ENCODE measurements at regions not wholly inside any gene's neighbourhood (a gene's known extent, or its start where the extent isn't known, plus 50 kb on each side); places are given as distances from the start of the nearest gene placed in this dataset.
"Not testable (repeated sequence)": the region's sequence is repeated elsewhere in the genome, so short reads cannot be mapped to it uniquely, and the experiment has no call there.

DNA sequence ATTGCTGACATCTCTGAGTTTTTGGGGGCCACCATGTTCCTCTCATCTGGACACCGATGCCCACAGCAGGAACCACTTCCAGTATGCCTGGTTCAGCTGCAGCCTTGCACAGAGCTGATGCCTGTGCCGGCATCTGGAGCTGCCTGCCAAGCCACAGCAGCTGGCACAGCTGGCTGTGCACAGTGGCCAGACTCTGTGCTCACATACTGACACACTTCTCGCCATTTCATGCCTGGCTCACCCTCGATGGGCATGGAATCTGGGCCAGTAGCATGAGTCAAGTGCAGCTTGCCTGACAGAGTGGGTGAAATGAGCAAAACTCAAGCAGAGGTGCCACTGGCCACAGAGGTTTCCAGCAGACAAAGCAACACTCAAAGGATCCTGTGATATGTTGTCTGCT lies 863.4 kb downstream of the DNAH5 start:
- Histone ChIP-seq H3K27ac (ENCODE audit: low read depth, low read length) (no peak overlapping the region), H3K9me3 (ENCODE audit: control insufficient read depth, insufficient read depth, low read depth, low read length) (peaks cover 5% of the 10 kb centered on the region; the same call in 1 of the 2 replicates), H3K4me1 (ENCODE audit: control insufficient read depth, insufficient read depth, low read length) (no peaks in the 10 kb centered on the region), H3K9ac (ENCODE audit: low read length) (no peak overlapping the region), H3K4me3 (ENCODE audit: low read depth, low read length) (no peak overlapping the region), H3K36me3 (ENCODE audit: control insufficient read depth, insufficient read depth, low read length) (no peaks in the 10 kb centered on the region), H3K27me3 (ENCODE audit: control insufficient read depth, insufficient read depth, low read length) (no peaks in the 10 kb centered on the region)

DNA sequence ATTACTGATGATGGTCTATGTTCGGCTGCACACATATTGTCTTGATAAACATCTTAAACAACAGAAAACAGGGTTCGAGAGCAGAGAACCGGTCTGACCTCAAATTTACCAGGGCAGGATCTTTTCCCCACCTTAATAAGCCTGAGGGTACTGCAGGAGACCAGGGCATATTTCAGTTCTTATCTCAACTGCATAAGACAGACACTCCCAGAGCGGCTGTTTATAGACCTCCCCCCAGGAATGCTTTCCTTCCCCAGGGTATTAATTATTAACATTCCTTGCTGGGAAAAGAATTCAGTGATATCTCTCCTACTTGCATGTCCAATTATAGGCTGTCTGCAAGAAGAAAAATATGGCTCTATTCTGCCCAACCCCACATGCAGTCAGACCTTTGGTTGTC lies 871.6 kb downstream of the DNAH5 start:
- not testable (repeated sequence) for H3K27me3 ChIP-seq (ENCODE audit: control insufficient read depth, insufficient read depth, low read length); H3K4me3 ChIP-seq (ENCODE audit: low read depth, low read length); H3K4me1 ChIP-seq (ENCODE audit: control insufficient read depth, insufficient read depth, low read length); H3K36me3 ChIP-seq (ENCODE audit: control insufficient read depth, insufficient read depth, low read length); H3K9ac ChIP-seq (ENCODE audit: low read length); H3K27ac ChIP-seq (ENCODE audit: low read depth, low read length)
- peaks cover 43% of the 10 kb centered on the region for H3K9me3 ChIP-seq (ENCODE audit: control insufficient read depth, insufficient read depth, low read depth, low read length)

DNA sequence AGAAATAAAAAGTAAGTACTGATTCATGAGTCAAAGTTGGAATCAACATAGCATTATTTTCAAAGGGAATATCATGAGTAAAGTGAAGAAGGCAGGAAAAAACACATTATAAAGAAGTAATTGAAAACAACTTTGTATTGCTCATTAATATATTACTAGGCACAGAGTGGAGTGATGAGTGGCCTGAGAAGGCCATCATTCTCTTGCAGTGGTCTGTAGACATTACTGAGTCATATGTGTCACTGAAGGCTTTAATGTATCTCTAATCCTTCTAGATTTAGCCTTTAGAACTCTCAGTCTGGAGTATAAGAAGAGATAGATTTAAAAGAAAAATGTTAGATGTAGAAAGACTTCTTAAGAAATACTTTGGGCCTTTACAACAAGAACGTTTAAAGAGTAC lies 881.4 kb downstream of the DNAH5 start:
- Histone ChIP-seq H3K9ac (ENCODE audit: low read length) (no peak overlapping the region), H3K4me1 (ENCODE audit: control insufficient read depth, insufficient read depth, low read length) (no peaks in the 10 kb centered on the region; the same call in 1 of the 2 replicates), H3K27ac (ENCODE audit: low read depth, low read length) (no peak overlapping the region), H3K27me3 (ENCODE audit: control insufficient read depth, insufficient read depth, low read length) (no peaks in the 10 kb centered on the region), H3K9me3 (ENCODE audit: control insufficient read depth, insufficient read depth, low read depth, low read length) (no peaks in the 10 kb centered on the region), H3K4me3 (ENCODE audit: low read depth, low read length) (no peak overlapping the region), H3K36me3 (ENCODE audit: control insufficient read depth, insufficient read depth, low read length) (no peaks in the 10 kb centered on the region)

DNA sequence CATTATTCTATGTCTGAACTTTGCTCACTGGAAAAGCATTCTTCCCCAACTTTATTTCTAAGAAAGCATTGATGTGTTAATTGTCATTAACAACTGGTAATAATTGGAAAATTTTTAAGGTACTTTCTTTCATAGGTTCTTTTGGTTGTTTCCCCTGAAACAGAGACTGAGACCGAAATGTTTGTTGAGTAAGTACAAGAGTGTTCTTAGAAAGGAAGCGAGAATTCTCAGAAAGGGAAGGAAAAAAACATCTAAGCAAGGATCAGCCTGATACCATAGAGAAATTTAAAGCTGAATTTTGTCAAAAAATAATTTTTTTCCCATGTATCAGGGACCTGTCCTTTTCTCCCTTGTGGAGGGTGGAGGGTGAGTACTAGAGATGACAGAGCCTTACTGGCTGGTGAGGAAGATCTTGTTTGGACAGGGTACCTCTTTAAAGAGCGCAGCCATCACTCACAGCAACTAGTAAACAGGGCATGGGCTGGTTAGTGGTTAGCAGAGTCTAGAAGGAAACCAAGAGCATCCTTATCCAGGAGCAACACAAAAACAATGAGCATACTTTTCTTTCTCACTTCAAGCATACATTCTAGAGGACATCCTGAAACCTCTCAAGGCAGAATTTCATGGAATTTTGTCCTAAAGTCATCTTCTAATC lies 898.5 kb downstream of the DNAH5 start:
- H3K9ac ChIP-seq (ENCODE audit: low read length): no peak overlapping the region
- H3K4me3 ChIP-seq (ENCODE audit: low read depth, low read length): no peak overlapping the region
- H3K27me3 ChIP-seq (ENCODE audit: control insufficient read depth, insufficient read depth, low read length): no peaks in the 10 kb centered on the region
- no peaks in the 10 kb centered on the region; the same call in 1 of the 2 replicates for H3K4me1 ChIP-seq (ENCODE audit: control insufficient read depth, insufficient read depth, low read length)
- no peaks in the 10 kb centered on the region for H3K36me3 ChIP-seq (ENCODE audit: control insufficient read depth, insufficient read depth, low read length)
- H3K27ac ChIP-seq (ENCODE audit: low read depth, low read length): no peak overlapping the region
- no peaks in the 10 kb centered on the region for H3K9me3 ChIP-seq (ENCODE audit: control insufficient read depth, insufficient read depth, low read depth, low read length)

GRCh38 chr5:13034061-13034460 lies 910.4 kb downstream of the DNAH5 start:
- no peaks in the 10 kb centered on the region for H3K27me3 ChIP-seq (ENCODE audit: control insufficient read depth, insufficient read depth, low read length)
- H3K9me3 ChIP-seq (ENCODE audit: control insufficient read depth, insufficient read depth, low read depth, low read length): no peaks in the 10 kb centered on the region
- no peak overlapping the region for H3K27ac ChIP-seq (ENCODE audit: low read depth, low read length)
- no peaks in the 10 kb centered on the region for H3K36me3 ChIP-seq (ENCODE audit: control insufficient read depth, insufficient read depth, low read length)
- no peak overlapping the region for H3K9ac ChIP-seq (ENCODE audit: low read length)
- H3K4me1 ChIP-seq (ENCODE audit: control insufficient read depth, insufficient read depth, low read length): no peaks in the 10 kb centered on the region
- no peak overlapping the region for H3K4me3 ChIP-seq (ENCODE audit: low read depth, low read length)

GRCh38 chr5:13029211-13029610 lies 915.3 kb downstream of the DNAH5 start:
- Histone ChIP-seq H3K4me1 (ENCODE audit: control insufficient read depth, insufficient read depth, low read length) (no peaks in the 10 kb centered on the region), H3K4me3 (ENCODE audit: low read depth, low read length) (no peak overlapping the region), H3K36me3 (ENCODE audit: control insufficient read depth, insufficient read depth, low read length) (no peaks in the 10 kb centered on the region), H3K27ac (ENCODE audit: low read depth, low read length) (no peak overlapping the region), H3K9me3 (ENCODE audit: control insufficient read depth, insufficient read depth, low read depth, low read length) (no peaks in the 10 kb centered on the region), H3K27me3 (ENCODE audit: control insufficient read depth, insufficient read depth, low read length) (no peaks in the 10 kb centered on the region), H3K9ac (ENCODE audit: low read length) (no peak overlapping the region)

DNA sequence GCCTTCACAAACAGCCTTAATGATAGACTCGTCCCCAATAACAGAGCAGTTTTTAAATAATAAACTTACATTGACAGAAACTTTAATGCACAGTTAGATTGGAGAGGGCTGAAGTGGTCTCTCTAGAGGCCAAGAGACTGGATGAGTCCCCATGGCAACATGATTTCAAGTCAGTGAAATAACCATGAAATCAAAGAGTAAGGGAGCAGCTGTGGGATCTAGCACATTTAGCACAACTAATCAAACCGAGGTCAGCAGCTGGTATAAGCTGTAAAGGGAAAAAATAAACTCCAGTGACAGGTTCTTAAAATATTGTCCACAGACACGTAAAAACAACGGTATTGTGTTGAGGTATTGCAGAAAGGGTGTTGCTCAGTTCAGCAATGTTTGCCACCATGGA lies 916.6 kb downstream of the DNAH5 start:
- no peaks in the 10 kb centered on the region for H3K27me3 ChIP-seq (ENCODE audit: control insufficient read depth, insufficient read depth, low read length)

DNA sequence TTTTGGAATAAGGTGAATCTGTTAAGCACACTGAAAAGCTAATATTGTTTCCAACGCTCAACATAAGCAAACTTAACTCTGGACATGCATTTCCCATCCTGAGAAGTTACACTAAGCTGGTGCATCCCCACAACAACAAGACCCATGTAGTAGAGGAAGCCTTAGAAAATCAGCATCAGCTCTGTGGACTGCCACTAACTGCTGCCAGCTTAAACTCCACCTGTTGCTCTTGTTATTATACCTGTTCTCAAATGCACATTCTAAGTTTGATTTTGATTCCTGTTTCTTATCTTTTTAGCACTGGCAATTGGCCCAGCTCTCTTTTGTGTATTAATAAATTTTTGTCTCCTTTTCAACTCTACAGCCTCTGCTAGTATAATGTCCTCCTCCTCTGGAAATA lies 924.8 kb downstream of the DNAH5 start:
- Histone ChIP-seq H3K4me3 (ENCODE audit: low read depth, low read length) (no peak overlapping the region), H3K27me3 (ENCODE audit: control insufficient read depth, insufficient read depth, low read length) (no peaks in the 10 kb centered on the region), H3K9ac (ENCODE audit: low read length) (no peak overlapping the region), H3K36me3 (ENCODE audit: control insufficient read depth, insufficient read depth, low read length) (no peaks in the 10 kb centered on the region), H3K9me3 (ENCODE audit: control insufficient read depth, insufficient read depth, low read depth, low read length) (no peaks in the 10 kb centered on the region), H3K4me1 (ENCODE audit: control insufficient read depth, insufficient read depth, low read length) (no peaks in the 10 kb centered on the region), H3K27ac (ENCODE audit: low read depth, low read length) (no peak overlapping the region)

More for the DNA sequence above, 916.6 kb downstream of the DNAH5 start:
- Histone ChIP-seq H3K9ac (ENCODE audit: low read length) (no peak overlapping the region), H3K4me1 (ENCODE audit: control insufficient read depth, insufficient read depth, low read length) (no peaks in the 10 kb centered on the region), H3K27ac (ENCODE audit: low read depth, low read length) (no peak overlapping the region), H3K9me3 (ENCODE audit: control insufficient read depth, insufficient read depth, low read depth, low read length) (no peaks in the 10 kb centered on the region), H3K36me3 (ENCODE audit: control insufficient read depth, insufficient read depth, low read length) (no peaks in the 10 kb centered on the region), H3K4me3 (ENCODE audit: low read depth, low read length) (no peak overlapping the region)

DNA sequence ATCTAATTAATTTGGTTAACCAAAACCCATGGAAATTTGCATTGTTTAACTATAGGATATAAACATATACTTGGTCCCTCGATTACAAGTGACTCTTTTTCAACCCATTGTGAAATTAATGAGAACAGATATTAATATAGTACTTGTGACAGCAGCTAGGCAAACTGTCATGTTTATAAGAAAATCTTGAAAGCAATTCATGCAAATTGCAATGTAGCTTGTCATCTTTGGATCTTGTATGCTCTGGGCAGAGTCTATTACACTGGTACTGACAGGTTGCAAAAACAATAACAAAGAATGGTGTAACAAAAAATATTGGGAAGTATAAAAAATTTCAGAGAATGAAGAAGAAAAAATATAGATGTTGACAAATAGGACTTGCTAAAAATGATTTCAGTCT lies 941.0 kb downstream of the DNAH5 start:
- H3K9ac ChIP-seq (ENCODE audit: low read length): no peak overlapping the region
- no peaks in the 10 kb centered on the region for H3K36me3 ChIP-seq (ENCODE audit: control insufficient read depth, insufficient read depth, low read length)
- H3K9me3 ChIP-seq (ENCODE audit: control insufficient read depth, insufficient read depth, low read depth, low read length): no peaks in the 10 kb centered on the region
- no peaks in the 10 kb centered on the region for H3K4me1 ChIP-seq (ENCODE audit: control insufficient read depth, insufficient read depth, low read length)
- H3K27me3 ChIP-seq (ENCODE audit: control insufficient read depth, insufficient read depth, low read length): no peaks in the 10 kb centered on the region
- no peak overlapping the region for H3K4me3 ChIP-seq (ENCODE audit: low read depth, low read length)
- no peak overlapping the region for H3K27ac ChIP-seq (ENCODE audit: low read depth, low read length)

- H3K4me1 ChIP-seq (ENCODE audit: control insufficient read depth, insufficient read depth, low read length): no peaks in the 10 kb centered on the region
- no peaks in the 10 kb centered on the region for H3K27me3 ChIP-seq (ENCODE audit: control insufficient read depth, insufficient read depth, low read length)
- H3K27ac ChIP-seq (ENCODE audit: low read depth, low read length): no peak overlapping the region
- no peak overlapping the region for H3K4me3 ChIP-seq (ENCODE audit: low read depth, low read length)
- no peak overlapping the region for H3K9ac ChIP-seq (ENCODE audit: low read length)
- no peaks in the 10 kb centered on the region for H3K9me3 ChIP-seq (ENCODE audit: control insufficient read depth, insufficient read depth, low read depth, low read length)
- no peaks in the 10 kb centered on the region for H3K36me3 ChIP-seq (ENCODE audit: control insufficient read depth, insufficient read depth, low read length)
Measured at GRCh38 chr5:12999667-13000066, 944.8 kb downstream of the DNAH5 start.

DNA sequence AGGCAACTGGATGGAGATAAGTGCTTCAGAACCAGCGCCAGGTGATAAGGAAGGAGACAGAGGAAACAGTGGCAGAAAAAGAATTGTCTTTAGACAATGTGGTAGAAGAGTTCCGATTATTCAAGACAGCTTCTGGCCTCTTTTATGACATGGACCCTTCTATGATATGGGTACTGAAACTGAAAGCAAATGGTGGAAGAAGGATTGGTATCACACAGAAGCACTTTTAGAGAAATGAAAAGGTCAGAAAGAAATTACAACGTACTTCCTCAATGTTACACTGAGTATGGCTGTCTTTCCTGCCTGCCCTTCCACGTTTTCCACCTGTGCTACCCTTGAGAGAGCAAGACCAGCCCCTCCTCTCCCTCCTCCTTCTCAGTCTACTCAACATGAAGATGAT lies 959.3 kb downstream of the DNAH5 start:
- H3K9ac ChIP-seq (ENCODE audit: low read length): no peak overlapping the region
- no peaks in the 10 kb centered on the region for H3K9me3 ChIP-seq (ENCODE audit: control insufficient read depth, insufficient read depth, low read depth, low read length)
- H3K4me1 ChIP-seq (ENCODE audit: control insufficient read depth, insufficient read depth, low read length): no peaks in the 10 kb centered on the region
- H3K27me3 ChIP-seq (ENCODE audit: control insufficient read depth, insufficient read depth, low read length): no peaks in the 10 kb centered on the region
- H3K36me3 ChIP-seq (ENCODE audit: control insufficient read depth, insufficient read depth, low read length): no peaks in the 10 kb centered on the region
- no peak overlapping the region for H3K27ac ChIP-seq (ENCODE audit: low read depth, low read length)
- H3K4me3 ChIP-seq (ENCODE audit: low read depth, low read length): no peak overlapping the region

GRCh38 chr5:12974856-12975255 lies 969.6 kb downstream of the DNAH5 start:
- no peak overlapping the region for H3K4me3 ChIP-seq (ENCODE audit: low read depth, low read length)
- no peaks in the 10 kb centered on the region for H3K36me3 ChIP-seq (ENCODE audit: control insufficient read depth, insufficient read depth, low read length)
- H3K9ac ChIP-seq (ENCODE audit: low read length): no peak overlapping the region
- no peak overlapping the region for H3K27ac ChIP-seq (ENCODE audit: low read depth, low read length)
- H3K27me3 ChIP-seq (ENCODE audit: control insufficient read depth, insufficient read depth, low read length): no peaks in the 10 kb centered on the region
- no peaks in the 10 kb centered on the region for H3K4me1 ChIP-seq (ENCODE audit: control insufficient read depth, insufficient read depth, low read length)
- no peaks in the 10 kb centered on the region for H3K9me3 ChIP-seq (ENCODE audit: control insufficient read depth, insufficient read depth, low read depth, low read length)

All from HUES6 (cell line).